Tongue (tissue), 1 donor: ENCODE measurements at regions not wholly inside any gene's neighbourhood (a gene's known extent, or its start where the extent isn't known, plus 50 kb on each side); places are given as distances from the start of the nearest gene placed in this dataset.

Source experiments
- DNase-seq: peaks from one replicate; pipeline ENCODE4 v3.0.0-alpha.2; 2015

- DNase-seq: no peak
Measured at GRCh38 chr3:1828519-1828918, 270.1 kb upstream of the CNTN4 start.

GRCh38 chr3:1830851-1831250 is 267.8 kb upstream of the CNTN4 start:
- DNase-seq: no peak

GRCh38 chr3:1832395-1832794 is 266.3 kb upstream of the CNTN4 start:
- DNase-seq: no peak

GRCh38 chr3:1843111-1843510 is 255.6 kb upstream of the CNTN4 start:
- no peak for DNase-seq

- no peak for DNase-seq
Measured at GRCh38 chr3:1847571-1847970, 251.1 kb upstream of the CNTN4 start.

GRCh38 chr3:1848935-1849334 is 249.7 kb upstream of the CNTN4 start:
- no peak for DNase-seq

GRCh38 chr3:1852950-1853349 is 245.7 kb upstream of the CNTN4 start:
- DNase-seq: peak; percentile 3

- no peak for DNase-seq
Measured at GRCh38 chr3:1855841-1856240, 242.8 kb upstream of the CNTN4 start.

GRCh38 chr3:1870738-1871137 is 227.9 kb upstream of the CNTN4 start:
- no peak for DNase-seq

GRCh38 chr3:1883534-1883933 is 215.1 kb upstream of the CNTN4 start:
- DNase-seq: no peak

GRCh38 chr3:1892459-1892858 is 206.2 kb upstream of the CNTN4 start:
- DNase-seq: no peak

- no peak for DNase-seq
Measured at GRCh38 chr3:1902416-1902815, 196.2 kb upstream of the CNTN4 start.

- DNase-seq: no peak
Measured at GRCh38 chr3:1903111-1903510, 195.6 kb upstream of the CNTN4 start.

GRCh38 chr3:1907911-1908310 is 190.8 kb upstream of the CNTN4 start:
- DNase-seq: no peak

- no peak for DNase-seq
Measured at GRCh38 chr3:1908651-1909445, 189.8 kb upstream of the CNTN4 start.

- DNase-seq: no peak
Measured at GRCh38 chr3:1910322-1910721, 188.3 kb upstream of the CNTN4 start.

- no peak for DNase-seq
Measured at GRCh38 chr3:1929788-1930414, 168.8 kb upstream of the CNTN4 start.

- DNase-seq: no peak
Measured at GRCh38 chr3:1938975-1939374, 159.7 kb upstream of the CNTN4 start.

- DNase-seq: no peak
Measured at GRCh38 chr3:1942781-1943180, 155.9 kb upstream of the CNTN4 start.

GRCh38 chr3:1943395-1944118 is 155.1 kb upstream of the CNTN4 start:
- no peak for DNase-seq

- DNase-seq: no peak
Measured at GRCh38 chr3:1945698-1946097, 153.0 kb upstream of the CNTN4 start.

- DNase-seq: no peak
Measured at GRCh38 chr3:1953536-1953935, 145.1 kb upstream of the CNTN4 start.

- no peak for DNase-seq
Measured at GRCh38 chr3:1954632-1955031, 144.0 kb upstream of the CNTN4 start.

- no peak for DNase-seq
Measured at GRCh38 chr3:1955170-1955569, 143.5 kb upstream of the CNTN4 start.
